SJCRH30 (cell line): ENCODE measurements at regions not wholly inside any gene's neighbourhood (a gene's known extent, or its start where the extent isn't known, plus 50 kb on each side); places are given as distances from the start of the nearest gene placed in this dataset.

Experiments used
- DNase-seq, 2 experiments: peaks; one replicate each; pipeline ENCODE4 v3.0.0-alpha.2; 2015 to 2020
- H3K27ac ChIP-seq: fragments of 250-450 bp; sonication (Bioruptor Pico); 2 replicates; pipeline ENCODE4 v1.5.1; 2020; ENCODE audit warnings: mild to moderate bottlenecking, moderate library complexity
- H3K27me3 ChIP-seq: fragments of 250-450 bp; sonication (Bioruptor Pico); 2 replicates; pipeline ENCODE4 v1.5.1; 2020; ENCODE audit warnings: mild to moderate bottlenecking, moderate library complexity
- H3K36me3 ChIP-seq: fragments of 250-450 bp; sonication (Bioruptor Pico); 2 replicates; pipeline ENCODE4 v1.5.1; 2020; ENCODE audit warnings: mild to moderate bottlenecking, moderate library complexity
- H3K4me1 ChIP-seq: fragments of 250-450 bp; sonication (Bioruptor Pico); 2 replicates; pipeline ENCODE4 v1.5.1; 2020; ENCODE audit warnings: mild to moderate bottlenecking, moderate library complexity
- H3K4me3 ChIP-seq: fragments of 250-450 bp; sonication (Bioruptor Pico); 2 replicates; pipeline ENCODE4 v1.5.1; 2020; ENCODE audit warnings: mild to moderate bottlenecking, moderate library complexity
- H3K9me3 ChIP-seq: fragments of 250-450 bp; sonication (Bioruptor Pico); replicated peaks from 2 replicates; pipeline ENCODE4 v1.5.1; 2020; ENCODE audit warnings: mild to moderate bottlenecking, moderate library complexity

DNA sequence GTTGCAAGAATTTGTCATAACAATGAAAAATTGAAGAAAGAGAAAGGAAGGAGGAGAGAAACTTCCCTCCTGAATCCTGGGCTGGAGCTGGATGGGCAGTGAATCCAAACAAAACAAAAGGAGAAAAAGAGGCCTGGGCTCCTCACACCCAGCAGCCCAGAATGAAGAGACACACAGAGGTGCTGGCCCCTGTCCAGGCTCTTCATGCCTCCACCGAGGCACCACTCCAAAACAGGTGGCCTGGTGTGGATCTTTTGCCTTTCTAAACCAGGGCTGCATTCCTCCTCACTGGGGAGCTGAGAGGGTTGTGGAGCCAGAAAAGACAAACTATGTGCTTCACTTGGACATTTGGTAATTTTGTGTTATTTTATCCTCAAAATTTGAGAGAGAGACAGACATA lies 76.0 kb downstream of the FAM124B start:
- Histone ChIP-seq H3K4me3 (no peak overlapping the region), H3K9me3 (no peaks in the 10 kb centered on the region), H3K36me3 (no peaks in the 10 kb centered on the region), H3K4me1 (peaks cover 11% of the 10 kb centered on the region), H3K27ac (no peak overlapping the region; the same call in 1 of the 2 replicates), H3K27me3 (no peaks in the 10 kb centered on the region)
- DNase-seq = peak; percentile 65 to 79

DNA sequence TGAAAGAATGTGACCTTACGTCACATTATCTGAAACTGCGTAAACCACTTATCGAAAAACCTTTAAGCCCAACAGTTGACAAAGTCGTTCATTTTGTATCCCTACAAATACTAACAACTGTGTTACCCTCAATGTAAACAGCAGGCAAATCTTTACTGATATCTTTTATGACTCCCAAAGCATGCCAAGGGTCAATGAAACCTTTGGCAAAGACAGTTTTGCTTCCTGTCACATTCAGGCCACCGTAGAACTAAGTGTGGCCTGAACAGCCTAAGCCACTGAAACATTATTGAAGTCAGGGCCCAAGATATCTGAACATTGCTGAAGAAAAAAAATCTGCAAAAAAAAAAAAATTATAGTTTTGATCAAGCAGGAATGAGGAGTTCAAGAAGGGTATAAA lies 77.3 kb downstream of the FAM124B start:
- no peak for DNase-seq
- Histone ChIP-seq H3K9me3 (no peaks in the 10 kb centered on the region), H3K4me1 (peaks cover 11% of the 10 kb centered on the region), H3K4me3 (no peak overlapping the region), H3K27me3 (no peaks in the 10 kb centered on the region), H3K27ac (no peak overlapping the region), H3K36me3 (no peaks in the 10 kb centered on the region)

DNA sequence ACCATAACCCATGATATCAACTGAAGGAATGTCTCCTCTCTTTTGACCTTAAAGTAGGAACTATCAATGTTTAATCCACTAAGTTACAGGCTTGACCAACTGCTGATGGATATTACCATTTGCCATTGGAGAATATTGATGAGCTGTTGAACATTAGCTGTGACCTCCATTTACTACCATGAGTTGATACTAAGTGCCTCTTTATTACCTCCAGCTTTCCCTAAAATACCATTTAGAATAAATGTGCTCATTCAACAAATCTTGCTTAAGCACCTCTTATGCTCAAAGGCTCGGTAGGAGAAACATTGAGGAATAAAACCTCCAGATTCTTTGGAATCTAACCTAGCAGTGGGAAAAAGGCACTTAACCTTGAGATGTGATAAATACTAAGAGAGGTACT lies 81.2 kb downstream of the FAM124B start:
- H3K9me3 ChIP-seq = no peaks in the 10 kb centered on the region
- H3K36me3 ChIP-seq = no peaks in the 10 kb centered on the region
- H3K27me3 ChIP-seq = no peaks in the 10 kb centered on the region

DNA sequence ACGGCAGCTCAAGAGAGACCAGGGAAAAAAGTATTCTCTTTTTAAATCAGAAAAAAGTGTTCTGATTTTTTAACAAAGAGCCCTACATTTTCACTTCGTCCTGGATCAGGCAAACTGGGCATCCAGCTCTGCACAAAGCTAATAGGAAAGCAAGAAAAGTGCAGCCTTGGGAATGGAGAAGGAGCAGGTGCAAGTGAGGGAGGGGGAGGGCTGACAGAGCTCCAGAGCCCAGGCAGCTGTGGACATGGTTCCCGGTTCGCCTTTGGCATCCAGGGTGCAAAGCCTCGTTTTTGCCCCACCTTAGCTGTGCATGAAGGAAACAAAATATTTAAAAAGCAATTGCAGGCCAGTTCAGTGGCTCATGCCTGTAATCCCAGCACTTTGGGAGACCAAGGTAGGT lies 82.2 kb downstream of the FAM124B start:
- no peaks in the 10 kb centered on the region for H3K9me3 ChIP-seq
- no peaks in the 10 kb centered on the region for H3K27me3 ChIP-seq
- no peak overlapping the region for H3K27ac ChIP-seq
- peak; percentile 53 to 70 for DNase-seq
- H3K4me1 ChIP-seq = no peaks in the 10 kb centered on the region
- no peak overlapping the region for H3K4me3 ChIP-seq
- H3K36me3 ChIP-seq = no peaks in the 10 kb centered on the region

More for the DNA sequence above, 81.2 kb downstream of the FAM124B start:
- no peak for DNase-seq
- peaks cover 5% of the 10 kb centered on the region for H3K4me1 ChIP-seq
- H3K4me3 ChIP-seq = no peak overlapping the region
- no peak overlapping the region for H3K27ac ChIP-seq

DNA sequence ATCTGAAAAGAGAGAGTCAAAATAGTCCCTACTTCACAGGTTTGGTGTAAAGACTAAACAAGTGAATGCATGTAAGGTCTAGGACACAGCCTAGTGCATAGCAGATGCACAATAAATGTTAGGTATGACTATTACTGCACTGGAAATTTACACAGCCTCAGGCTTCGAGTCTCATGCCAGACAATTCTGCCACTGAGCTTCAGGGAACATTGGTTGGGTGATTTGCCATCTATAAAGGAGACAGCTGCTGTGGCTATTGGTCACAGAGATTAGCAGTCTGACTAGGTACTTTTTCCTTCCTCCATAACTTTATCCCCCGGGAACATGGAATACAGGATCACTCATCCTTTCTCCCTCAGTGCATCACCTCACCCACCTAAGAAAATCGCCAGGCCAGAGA lies 89.2 kb downstream of the FAM124B start:
- Histone ChIP-seq H3K9me3 (no peaks in the 10 kb centered on the region), H3K36me3 (no peaks in the 10 kb centered on the region), H3K27me3 (no peaks in the 10 kb centered on the region), H3K27ac (peak overlapping the region; percentile 92), H3K4me1 (peaks cover 40% of the 10 kb centered on the region), H3K4me3 (no peak overlapping the region)
- DNase-seq = peak; percentile 89 to 96

DNA sequence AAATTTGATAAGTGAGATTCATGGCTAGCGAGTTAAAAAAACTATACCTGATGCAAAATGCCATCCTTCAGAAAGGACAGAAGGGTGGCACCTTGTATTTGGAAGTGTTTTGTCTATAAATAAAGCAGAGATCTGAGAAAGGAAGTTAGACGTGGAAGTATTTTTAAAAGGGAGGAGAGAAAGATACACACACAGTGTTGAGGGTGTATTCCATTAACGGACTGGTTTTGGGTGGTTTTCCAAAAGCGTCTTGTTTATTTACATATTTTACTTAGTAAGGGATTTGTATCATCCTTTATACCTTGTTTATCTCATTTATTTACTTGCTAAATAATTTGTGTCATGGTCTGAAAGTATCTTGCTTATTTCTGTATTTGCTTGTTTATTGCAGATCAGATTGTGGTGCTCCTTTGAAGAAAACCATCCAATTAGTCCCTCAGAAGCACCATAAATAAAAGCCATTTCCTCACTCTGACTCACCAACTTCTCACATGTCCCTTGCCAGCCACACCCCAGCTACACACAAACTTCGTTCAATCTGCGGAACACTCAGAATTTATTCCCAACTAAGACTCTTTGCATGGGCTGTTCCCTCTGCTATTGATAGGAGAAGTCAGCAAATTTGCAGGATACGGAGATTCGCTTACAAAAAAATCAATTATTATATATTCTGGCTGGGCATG lies 90.8 kb downstream of the FAM124B start:
- Histone ChIP-seq H3K9me3 (no peaks in the 10 kb centered on the region), H3K36me3 (no peaks in the 10 kb centered on the region), H3K27me3 (no peaks in the 10 kb centered on the region), H3K27ac (peak overlapping the region; percentile 92; the same call in 1 of the 2 replicates), H3K4me1 (peaks cover 40% of the 10 kb centered on the region), H3K4me3 (no peak overlapping the region)
- DNase-seq = peak in 1 of 2 experiments; percentile 29

DNA sequence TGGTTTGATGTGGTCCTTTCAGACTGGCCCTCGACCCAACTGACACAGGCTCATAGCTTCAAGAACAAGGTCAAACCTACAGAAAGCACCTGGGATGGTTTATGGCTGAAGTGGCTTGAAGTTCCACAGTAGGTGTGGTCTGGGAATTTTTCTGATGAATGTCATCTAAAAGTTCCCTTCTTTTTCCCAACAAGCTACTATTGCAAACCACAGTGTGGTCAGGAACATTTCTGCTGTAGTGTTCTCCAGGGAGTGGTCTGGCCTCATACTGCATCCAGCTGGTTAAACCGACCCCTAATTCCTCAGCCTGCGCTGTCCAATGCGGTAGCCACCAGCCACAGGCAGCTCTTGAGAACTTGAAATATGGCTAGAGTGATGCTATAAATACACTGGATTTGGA lies 92.7 kb downstream of the FAM124B start:
- Histone ChIP-seq H3K27ac (no peak overlapping the region), H3K36me3 (no peaks in the 10 kb centered on the region), H3K4me3 (no peak overlapping the region), H3K4me1 (peaks cover 39% of the 10 kb centered on the region), H3K27me3 (no peaks in the 10 kb centered on the region), H3K9me3 (no peaks in the 10 kb centered on the region)
- DNase-seq = peak; percentile 72

DNA sequence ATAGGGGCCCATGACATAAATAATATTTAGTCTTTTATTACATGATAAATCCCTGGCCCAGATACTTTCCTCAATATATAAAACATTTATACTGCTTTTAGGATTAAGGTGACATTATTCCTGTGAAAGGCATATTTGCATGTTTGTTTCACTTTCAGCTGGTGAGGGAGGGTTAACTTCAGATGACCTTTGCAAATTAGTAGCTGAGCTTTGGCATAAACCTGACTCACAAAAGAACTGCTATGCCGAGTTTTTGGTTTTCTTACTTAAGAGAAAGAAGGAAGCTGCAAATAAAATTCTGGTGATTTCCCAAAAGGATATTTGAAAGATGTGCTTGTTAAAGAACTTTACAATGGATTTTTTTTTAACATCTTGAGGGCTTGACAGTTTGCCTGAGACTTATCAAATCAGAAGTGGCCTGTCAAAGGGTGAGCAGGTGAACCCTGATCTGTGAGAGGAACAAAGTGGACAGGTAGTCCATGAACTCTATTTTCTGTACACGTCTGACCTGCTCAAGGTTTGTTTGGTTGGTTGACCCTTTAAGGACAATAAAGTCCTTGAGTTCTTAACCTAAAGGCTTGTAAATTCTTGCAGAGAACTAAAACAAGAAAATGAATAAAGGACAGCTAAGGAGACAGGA lies 93.5 kb downstream of the FAM124B start:
- Histone ChIP-seq H3K4me1 (peaks cover 31% of the 10 kb centered on the region), H3K4me3 (no peak overlapping the region), H3K27me3 (no peaks in the 10 kb centered on the region), H3K9me3 (no peaks in the 10 kb centered on the region), H3K36me3 (no peaks in the 10 kb centered on the region), H3K27ac (no peak overlapping the region)
- no peak for DNase-seq

DNA sequence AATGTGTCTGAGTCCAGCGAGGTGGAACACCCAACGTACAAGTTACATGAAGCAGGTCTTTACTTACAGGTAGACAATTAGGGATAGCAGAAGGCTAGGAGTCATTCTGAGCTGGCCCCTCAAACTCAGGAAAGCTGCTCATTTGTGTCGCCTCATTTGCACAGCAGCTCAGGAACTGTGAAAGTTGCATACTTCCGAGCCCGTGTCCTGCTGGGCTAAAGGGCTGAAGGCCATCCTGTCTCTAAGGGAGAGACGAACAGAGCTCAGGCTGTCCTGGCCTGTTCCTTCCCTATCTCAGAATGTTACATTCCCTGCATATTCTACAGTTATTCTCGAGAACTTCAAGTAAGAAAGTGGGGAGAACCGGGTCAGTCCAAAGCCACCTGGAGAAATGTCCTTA lies 99.0 kb downstream of the FAM124B start:
- Histone ChIP-seq H3K4me1 (no peaks in the 10 kb centered on the region), H3K4me3 (no peak overlapping the region), H3K9me3 (no peaks in the 10 kb centered on the region), H3K36me3 (no peaks in the 10 kb centered on the region), H3K27ac (no peak overlapping the region), H3K27me3 (no peaks in the 10 kb centered on the region)
- no peak for DNase-seq

DNA sequence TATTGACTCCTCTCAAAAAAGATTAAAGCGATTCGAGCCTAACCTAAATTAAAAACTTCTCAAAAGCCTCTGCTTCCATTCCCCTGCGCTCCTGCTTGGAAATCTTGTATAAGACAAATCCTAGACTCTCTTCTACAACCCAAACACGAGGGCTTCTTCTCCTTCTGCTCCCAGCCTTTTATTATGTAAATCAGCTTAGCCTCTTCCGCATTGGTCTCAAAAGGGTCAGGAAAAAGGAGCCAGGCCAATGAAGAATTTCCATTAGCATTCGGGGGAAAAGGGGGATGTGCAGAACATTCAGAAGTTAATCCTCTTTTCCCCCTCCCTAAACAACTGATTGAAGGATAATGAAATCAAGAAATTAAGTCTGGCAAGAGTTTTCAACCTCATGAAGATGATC lies 107.9 kb downstream of the FAM124B start:
- H3K27me3 ChIP-seq = no peaks in the 10 kb centered on the region
- H3K4me1 ChIP-seq = peaks cover 3% of the 10 kb centered on the region; the same call in 1 of the 2 replicates
- H3K9me3 ChIP-seq = peaks cover 2% of the 10 kb centered on the region; the same call in 1 of the 2 replicates
- no peak overlapping the region for H3K27ac ChIP-seq
- DNase-seq = no peak
- H3K4me3 ChIP-seq = no peak overlapping the region
- no peaks in the 10 kb centered on the region for H3K36me3 ChIP-seq

DNA sequence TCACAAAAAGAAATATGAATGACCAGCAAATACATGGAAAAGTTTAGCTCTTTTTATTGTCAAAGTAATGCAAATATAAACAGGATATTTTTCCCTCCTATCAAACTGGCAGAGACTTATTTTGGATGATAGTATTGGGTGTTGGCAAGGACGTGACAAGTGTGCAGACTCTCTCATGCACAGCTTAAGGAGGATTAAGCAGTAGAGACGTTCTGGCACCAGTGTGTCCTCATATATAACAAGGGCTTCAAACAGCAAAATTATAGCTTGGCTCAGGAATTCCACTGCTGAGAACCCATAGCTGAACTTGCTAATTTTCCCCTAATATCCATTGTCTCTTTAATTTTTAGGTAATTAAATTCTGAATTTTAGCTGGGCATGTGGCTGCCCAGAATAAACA lies 114.4 kb downstream of the FAM124B start:
- peak; percentile 73 to 77 for DNase-seq
- peak overlapping the region; percentile 67 for H3K27ac ChIP-seq
- no peaks in the 10 kb centered on the region for H3K9me3 ChIP-seq
- no peaks in the 10 kb centered on the region for H3K36me3 ChIP-seq
- H3K4me3 ChIP-seq = peak overlapping the region; percentile 13
- no peaks in the 10 kb centered on the region for H3K27me3 ChIP-seq
- peaks cover 25% of the 10 kb centered on the region for H3K4me1 ChIP-seq

DNA sequence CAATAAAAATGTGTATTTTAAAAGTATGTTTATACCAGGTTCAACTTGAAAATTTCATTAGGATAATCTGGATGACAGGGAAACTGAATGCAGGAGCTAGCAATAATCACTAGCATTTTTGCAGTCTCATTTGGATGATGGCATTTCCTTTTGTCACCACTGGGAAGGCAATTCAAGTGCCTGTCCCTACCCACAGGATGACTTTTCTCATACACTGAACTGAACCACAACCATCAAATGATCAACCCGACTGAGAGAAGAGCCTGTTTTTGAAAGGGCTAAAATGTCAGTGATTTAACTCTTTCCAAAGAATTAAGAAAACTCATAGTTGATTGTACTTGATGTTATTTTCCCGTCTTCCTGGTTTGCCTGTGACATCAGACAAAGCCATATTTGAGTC lies 115.0 kb downstream of the FAM124B start:
- H3K9me3 ChIP-seq = no peaks in the 10 kb centered on the region
- no peak overlapping the region for H3K4me3 ChIP-seq
- no peaks in the 10 kb centered on the region for H3K36me3 ChIP-seq
- H3K27ac ChIP-seq = peak overlapping the region; percentile 67
- no peaks in the 10 kb centered on the region for H3K27me3 ChIP-seq
- peaks cover 25% of the 10 kb centered on the region for H3K4me1 ChIP-seq
- peak; percentile 27 to 56 for DNase-seq

DNA sequence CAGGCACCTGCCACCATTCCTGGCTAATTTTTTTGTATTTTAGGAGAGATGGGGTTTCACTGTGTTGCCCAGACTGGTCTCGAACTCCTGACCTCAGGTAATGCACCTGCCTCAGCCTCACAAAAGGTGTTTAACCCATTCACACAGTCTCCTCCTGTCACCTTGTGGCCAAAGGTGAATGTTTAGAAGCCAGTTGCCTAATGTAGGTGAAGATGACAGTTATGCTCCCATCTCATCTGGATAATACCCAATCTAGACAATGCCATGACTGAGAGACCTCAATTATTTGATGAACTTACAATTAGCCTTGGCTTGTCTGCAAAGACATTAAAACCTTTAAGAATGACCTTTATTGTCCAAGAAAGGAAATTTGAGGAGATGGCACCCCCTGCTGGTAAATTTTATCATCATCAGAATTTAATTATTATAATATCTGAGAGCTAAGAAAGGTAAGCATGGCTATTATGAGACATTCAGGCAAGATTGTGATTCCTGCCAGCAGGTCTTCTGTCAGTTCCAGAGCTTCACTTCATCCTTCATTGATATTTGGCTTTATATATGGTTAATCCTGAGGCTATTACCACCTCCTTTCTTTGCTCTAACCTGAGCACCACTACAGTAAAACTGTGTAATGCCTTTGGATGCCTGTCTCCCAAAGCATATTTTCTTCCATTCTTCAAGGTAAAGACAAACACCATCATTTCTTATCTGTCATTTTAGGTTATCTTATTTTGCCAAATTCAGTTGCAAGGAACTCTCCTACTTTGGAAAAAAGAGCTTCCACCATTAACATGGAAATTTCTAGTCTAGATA lies 117.6 kb downstream of the FAM124B start:
- H3K4me3 ChIP-seq = no peak overlapping the region
- no peaks in the 10 kb centered on the region for H3K9me3 ChIP-seq
- DNase-seq = peak; percentile 19 to 76
- H3K27ac ChIP-seq = no peak overlapping the region
- peaks cover 22% of the 10 kb centered on the region for H3K4me1 ChIP-seq
- no peaks in the 10 kb centered on the region for H3K27me3 ChIP-seq
- no peaks in the 10 kb centered on the region for H3K36me3 ChIP-seq

DNA sequence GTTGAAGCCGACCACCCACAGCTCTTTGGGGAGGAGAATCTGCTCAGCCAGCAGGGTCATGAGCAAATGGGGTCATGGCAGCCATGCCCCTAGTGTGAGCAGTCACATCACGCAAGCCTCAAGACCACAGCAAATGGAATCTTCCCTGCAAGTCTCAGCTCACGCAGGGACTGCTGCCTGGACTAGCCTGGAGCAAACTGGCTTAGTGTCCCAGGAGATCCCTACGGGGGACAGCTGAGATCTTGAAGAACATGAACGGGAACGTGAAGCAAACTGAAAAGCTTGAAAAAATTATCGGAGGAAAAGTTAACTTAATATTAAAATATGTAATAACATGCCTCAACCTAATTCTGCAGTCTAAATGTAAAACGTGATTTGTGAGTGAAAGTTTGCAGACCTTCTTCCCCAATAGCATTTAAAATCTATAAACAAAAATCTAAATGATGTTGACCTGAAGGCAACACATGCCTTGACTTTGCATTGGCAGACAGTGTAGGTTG lies 118.4 kb downstream of the FAM124B start:
- Histone ChIP-seq H3K4me1 (peaks cover 21% of the 10 kb centered on the region), H3K36me3 (no peaks in the 10 kb centered on the region), H3K4me3 (no peak overlapping the region), H3K27ac (no peak overlapping the region), H3K27me3 (no peaks in the 10 kb centered on the region), H3K9me3 (no peaks in the 10 kb centered on the region)
- DNase-seq = peak in 1 of 2 experiments; percentile 17

DNA sequence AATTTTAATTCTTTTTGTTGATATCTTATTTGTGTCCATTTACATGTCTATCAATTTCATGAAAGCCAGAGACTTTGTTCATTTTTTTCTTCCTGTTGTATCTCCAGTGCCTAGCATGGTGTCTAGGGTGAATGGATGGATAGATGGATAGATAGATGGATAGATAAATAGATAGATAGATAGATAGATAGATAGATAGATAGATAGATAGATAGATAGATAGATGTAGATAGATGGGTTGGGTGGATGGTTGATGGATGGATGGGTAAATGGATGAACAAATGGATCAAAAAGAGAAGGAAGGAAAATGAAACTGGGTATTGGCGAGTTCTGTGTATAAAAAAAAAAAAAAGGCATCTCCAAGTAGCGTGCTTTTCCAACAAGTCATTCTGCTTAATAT lies 120.5 kb downstream of the FAM124B start:
- Histone ChIP-seq H3K27ac (no peak overlapping the region), H3K4me1 (peaks cover 4% of the 10 kb centered on the region; the same call in 1 of the 2 replicates), H3K36me3 (no peaks in the 10 kb centered on the region), H3K4me3 (no peak overlapping the region), H3K9me3 (no peaks in the 10 kb centered on the region), H3K27me3 (no peaks in the 10 kb centered on the region)
- DNase-seq = no peak
